ENCODE measurements at regions not wholly inside any gene's neighbourhood (a gene's known extent, or its start where the extent isn't known, plus 50 kb on each side); places are given as distances from the start of the nearest gene placed in this dataset.
"Not testable (repeated sequence)": the region's sequence is repeated elsewhere in the genome, so short reads cannot be mapped to it uniquely, and the experiment has no call there.

DNA sequence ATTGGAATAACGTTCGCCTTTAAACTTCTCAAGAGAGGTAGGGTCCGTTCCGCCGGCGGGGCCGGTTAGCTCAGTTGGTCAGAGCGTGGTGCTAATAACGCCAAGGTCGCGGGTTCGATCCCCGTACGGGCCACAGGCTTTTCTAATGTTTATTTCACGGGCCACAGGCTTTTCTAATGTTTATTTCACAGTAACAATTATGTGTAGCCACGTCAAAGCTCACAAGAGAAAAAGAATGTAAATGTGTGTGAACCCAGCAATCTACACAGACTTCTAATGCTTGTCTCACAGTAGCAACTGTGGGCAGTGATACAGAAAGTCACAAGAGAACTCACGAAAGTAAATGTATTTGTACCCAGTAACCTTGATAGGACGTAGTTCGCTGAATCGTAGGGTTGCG lies 121.0 kb upstream of the ZNF322 start:
- not testable (repeated sequence) for TF ChIP-seq EP300, CTCF, POLR2A (IDR thresholded peaks at IDR 0.05)

All from tibial nerve (tissue), 4 donors.